ENCODE measurements at regions not wholly inside any gene's neighbourhood (a gene's known extent, or its start where the extent isn't known, plus 50 kb on each side); places are given as distances from the start of the nearest gene placed in this dataset.

DNA sequence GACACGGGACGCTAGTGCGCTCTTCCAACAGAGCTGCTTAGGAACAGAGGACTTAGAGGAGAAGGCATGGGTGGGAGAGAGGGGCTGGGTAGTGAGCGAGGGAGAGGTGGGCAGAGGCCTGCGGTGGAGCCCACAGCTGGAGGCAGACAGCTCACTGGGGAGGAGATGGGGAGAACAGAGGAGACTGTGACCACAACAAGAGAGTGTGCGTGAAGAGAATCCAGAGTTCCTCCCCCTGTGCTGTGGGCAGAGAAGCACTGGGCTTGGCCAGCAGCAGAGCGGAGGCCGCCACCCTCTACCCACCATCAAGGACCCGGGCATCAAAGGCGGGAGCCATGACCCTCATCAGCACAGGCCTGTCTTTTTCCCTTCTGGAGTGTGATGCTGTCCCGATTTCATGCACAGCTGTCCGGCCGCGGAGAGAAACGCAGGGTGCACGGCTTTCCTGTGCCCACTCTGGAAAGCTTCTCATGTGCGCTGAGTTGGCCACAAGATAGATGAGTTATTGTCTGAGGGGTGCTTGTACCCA, 228.3 kb upstream of the IRX4 start:
- peaks cover 8% of the 10 kb centered on the region for H3K9me3 Mint-ChIP-seq (ENCODE audit: low read depth)
- H3K4me1 Mint-ChIP-seq = no peaks in the 10 kb centered on the region
- no peak overlapping the region for H3K4me3 Mint-ChIP-seq
- POLR2A ChIA-PET = no interaction called here
- CTCF ChIA-PET = no interaction called here
- intact Hi-C loops (cut with DNase I, micrococcal nuclease) = no loop called here
- H3K27me3 Mint-ChIP-seq = peaks cover 7% of the 10 kb centered on the region
- no peak for ATAC-seq
- H3K27ac Mint-ChIP-seq = no peak overlapping the region
- no peaks in the 10 kb centered on the region for H3K36me3 Mint-ChIP-seq (ENCODE audit: low read depth)
- no peak for DNase-seq

DNA sequence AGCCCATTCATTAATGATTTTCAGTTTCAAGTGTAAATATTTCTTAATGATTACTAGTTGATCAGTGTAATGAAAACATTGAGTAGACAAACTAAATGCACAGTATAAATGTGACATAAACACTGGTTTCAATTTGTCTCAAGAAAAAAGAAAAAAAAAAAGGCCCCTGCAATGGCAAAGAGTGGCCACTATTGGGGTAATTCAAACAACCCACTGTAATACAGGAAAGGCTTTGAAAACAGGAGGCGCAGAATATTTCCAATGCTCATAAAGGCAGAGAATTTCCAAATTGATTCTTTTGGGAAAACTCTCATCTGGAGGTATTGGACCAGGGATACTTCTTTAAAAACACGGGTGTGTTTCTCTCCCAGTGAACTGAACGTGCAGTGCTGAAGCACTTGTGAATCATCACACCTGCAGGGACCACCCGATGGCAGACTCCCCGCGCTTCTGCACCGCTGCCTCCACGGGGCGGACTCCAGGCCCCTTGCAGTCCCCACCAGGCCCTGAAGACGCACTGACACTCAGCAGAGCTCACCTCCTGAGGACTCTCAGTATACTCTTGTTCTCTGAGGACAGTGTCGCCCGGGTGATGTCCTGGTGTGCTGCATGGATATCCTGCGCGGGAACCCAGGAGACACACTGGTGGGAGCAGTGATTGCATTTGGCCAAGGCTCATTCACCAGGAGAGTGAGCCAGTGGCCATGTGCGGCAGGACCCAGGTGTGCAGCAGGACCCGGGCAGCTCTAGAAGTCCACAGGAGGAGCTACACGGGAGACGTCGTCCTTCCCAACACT, 227.6 kb upstream of the IRX4 start:
- H3K4me3 Mint-ChIP-seq = no peak overlapping the region
- H3K27ac Mint-ChIP-seq = no peak overlapping the region
- no peak for ATAC-seq
- H3K36me3 Mint-ChIP-seq (ENCODE audit: low read depth) = no peaks in the 10 kb centered on the region
- no peaks in the 10 kb centered on the region for H3K4me1 Mint-ChIP-seq
- no peak for DNase-seq
- ChIA-PET CTCF (no interaction called here), POLR2A (no interaction called here)
- peaks cover 7% of the 10 kb centered on the region for H3K27me3 Mint-ChIP-seq
- intact Hi-C loops (cut with DNase I, micrococcal nuclease) = no loop called here
- peaks cover 10% of the 10 kb centered on the region for H3K9me3 Mint-ChIP-seq (ENCODE audit: low read depth)

DNA sequence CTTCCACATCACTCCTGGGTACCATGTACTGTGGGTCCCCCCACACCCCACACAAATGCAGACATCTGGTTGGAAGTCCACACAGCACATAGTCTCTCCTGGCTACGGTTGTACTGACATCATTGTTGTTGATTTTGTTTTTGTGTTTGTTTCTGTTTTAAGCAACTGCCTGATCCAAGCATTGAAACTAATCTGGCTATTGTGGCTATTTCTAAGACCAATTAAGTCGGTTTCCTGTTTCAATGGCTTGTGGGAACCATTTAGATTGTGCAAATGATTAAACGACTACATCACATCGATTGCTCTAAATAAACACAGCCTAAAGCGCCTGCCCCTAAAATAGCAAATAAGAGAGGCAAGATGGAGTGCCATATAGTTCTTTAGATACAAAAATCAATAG, 226.8 kb upstream of the IRX4 start:
- ChIA-PET CTCF (no interaction called here), POLR2A (no interaction called here)
- no peak for DNase-seq
- H3K9me3 Mint-ChIP-seq (ENCODE audit: low read depth) = peaks cover 10% of the 10 kb centered on the region
- H3K4me1 Mint-ChIP-seq = no peaks in the 10 kb centered on the region
- intact Hi-C loops (cut with DNase I, micrococcal nuclease) = no loop called here
- ATAC-seq = no peak
- H3K36me3 Mint-ChIP-seq (ENCODE audit: low read depth) = no peaks in the 10 kb centered on the region
- no peak overlapping the region for H3K4me3 Mint-ChIP-seq
- peaks cover 7% of the 10 kb centered on the region for H3K27me3 Mint-ChIP-seq
- H3K27ac Mint-ChIP-seq = no peak overlapping the region

DNA sequence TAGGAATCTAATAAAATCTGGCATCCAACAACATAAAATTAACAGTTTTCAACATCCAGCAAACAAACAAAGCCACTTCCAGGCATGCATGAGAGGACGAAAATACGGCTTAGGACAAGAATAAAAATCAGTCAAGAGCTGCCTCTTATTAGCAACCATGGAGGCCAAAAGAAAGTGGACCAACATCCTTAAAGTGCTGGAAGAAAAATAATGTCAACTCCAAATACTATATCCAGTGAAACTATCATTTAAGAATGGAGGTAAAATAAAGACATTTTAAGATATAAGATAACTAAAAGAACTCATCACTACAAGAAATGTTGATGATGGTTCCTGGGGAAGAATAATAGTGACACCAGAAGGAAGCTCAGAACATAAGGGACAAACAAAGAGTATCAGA, 224.0 kb upstream of the IRX4 start:
- Mint-ChIP-seq H3K27me3 (peaks cover 3% of the 10 kb centered on the region), H3K27ac (no peak overlapping the region), H3K36me3 (ENCODE audit: low read depth) (no peaks in the 10 kb centered on the region), H3K9me3 (ENCODE audit: low read depth) (peaks cover 10% of the 10 kb centered on the region), H3K4me1 (no peaks in the 10 kb centered on the region), H3K4me3 (no peak overlapping the region)
- no peak for DNase-seq
- ChIA-PET POLR2A (interaction anchor here (0.7 kb wide), 1 partner anchor 1174 kb away, joined by 5 read pairs; no protein-coding TSS in a partner anchor), CTCF (no interaction called here)
- ATAC-seq = no peak
- intact Hi-C loops (cut with DNase I, micrococcal nuclease) = no loop called here

DNA sequence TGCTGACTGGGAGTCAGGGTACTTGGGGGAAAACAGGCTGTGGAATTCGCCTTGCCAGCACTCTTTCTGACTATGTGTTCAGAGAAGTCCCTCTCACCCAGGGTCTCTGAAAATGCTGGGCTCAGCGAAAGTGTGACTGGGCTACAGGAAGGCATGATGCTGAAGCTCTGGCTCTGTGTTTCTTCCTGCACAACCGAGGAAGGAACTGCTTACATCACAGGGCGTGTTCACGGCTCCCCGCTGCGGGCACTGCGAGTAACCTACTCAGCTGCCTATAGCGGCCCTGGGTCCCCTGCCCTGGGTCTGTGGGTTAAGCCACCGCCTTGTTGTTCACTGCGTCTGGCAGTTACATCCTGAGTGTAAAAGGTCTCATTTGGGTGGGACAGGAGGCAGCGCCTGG, 222.4 kb upstream of the IRX4 start:
- H3K27ac Mint-ChIP-seq = no peak overlapping the region
- H3K9me3 Mint-ChIP-seq (ENCODE audit: low read depth) = peaks cover 10% of the 10 kb centered on the region
- CTCF ChIA-PET = interaction anchor here (1.1 kb wide), 1 partner anchor 9 kb away, joined by 3 read pairs; no protein-coding TSS in a partner anchor
- H3K36me3 Mint-ChIP-seq (ENCODE audit: low read depth) = no peaks in the 10 kb centered on the region
- no peak for DNase-seq
- H3K27me3 Mint-ChIP-seq = peaks cover 4% of the 10 kb centered on the region
- no peak for ATAC-seq
- intact Hi-C loops (cut with DNase I, micrococcal nuclease) = no loop called here
- H3K4me1 Mint-ChIP-seq = no peaks in the 10 kb centered on the region
- POLR2A ChIA-PET = no interaction called here
- H3K4me3 Mint-ChIP-seq = no peak overlapping the region

DNA sequence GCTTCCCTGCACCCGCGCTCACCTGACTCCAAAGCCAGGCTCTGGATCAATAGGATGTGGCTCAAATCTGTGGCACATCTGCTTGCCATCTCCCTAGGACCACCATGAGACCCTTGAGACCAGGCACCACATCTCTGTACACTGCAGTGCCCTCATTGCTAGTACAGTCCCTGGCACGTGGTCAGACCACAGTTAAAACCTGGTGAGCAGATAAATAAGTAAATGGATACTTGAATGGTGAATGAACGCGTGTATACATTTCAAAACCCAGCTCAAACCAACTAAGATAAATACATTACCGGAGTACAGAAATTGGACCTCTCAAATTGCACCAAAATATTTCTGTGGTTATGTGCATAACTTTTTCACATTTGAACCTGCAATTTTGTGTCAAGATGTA, 221.2 kb upstream of the IRX4 start:
- ChIA-PET CTCF (interaction anchor here (1.1 kb wide), 1 partner anchor 8 kb away, joined by 3 read pairs; no protein-coding TSS in a partner anchor), POLR2A (no interaction called here)
- no peak for ATAC-seq
- H3K4me3 Mint-ChIP-seq = no peak overlapping the region
- peaks cover 10% of the 10 kb centered on the region for H3K9me3 Mint-ChIP-seq (ENCODE audit: low read depth)
- no peaks in the 10 kb centered on the region for H3K4me1 Mint-ChIP-seq
- no peak overlapping the region for H3K27ac Mint-ChIP-seq
- intact Hi-C loops (cut with DNase I, micrococcal nuclease) = no loop called here
- DNase-seq = no peak
- peaks cover 8% of the 10 kb centered on the region for H3K27me3 Mint-ChIP-seq
- H3K36me3 Mint-ChIP-seq (ENCODE audit: low read depth) = no peaks in the 10 kb centered on the region

DNA sequence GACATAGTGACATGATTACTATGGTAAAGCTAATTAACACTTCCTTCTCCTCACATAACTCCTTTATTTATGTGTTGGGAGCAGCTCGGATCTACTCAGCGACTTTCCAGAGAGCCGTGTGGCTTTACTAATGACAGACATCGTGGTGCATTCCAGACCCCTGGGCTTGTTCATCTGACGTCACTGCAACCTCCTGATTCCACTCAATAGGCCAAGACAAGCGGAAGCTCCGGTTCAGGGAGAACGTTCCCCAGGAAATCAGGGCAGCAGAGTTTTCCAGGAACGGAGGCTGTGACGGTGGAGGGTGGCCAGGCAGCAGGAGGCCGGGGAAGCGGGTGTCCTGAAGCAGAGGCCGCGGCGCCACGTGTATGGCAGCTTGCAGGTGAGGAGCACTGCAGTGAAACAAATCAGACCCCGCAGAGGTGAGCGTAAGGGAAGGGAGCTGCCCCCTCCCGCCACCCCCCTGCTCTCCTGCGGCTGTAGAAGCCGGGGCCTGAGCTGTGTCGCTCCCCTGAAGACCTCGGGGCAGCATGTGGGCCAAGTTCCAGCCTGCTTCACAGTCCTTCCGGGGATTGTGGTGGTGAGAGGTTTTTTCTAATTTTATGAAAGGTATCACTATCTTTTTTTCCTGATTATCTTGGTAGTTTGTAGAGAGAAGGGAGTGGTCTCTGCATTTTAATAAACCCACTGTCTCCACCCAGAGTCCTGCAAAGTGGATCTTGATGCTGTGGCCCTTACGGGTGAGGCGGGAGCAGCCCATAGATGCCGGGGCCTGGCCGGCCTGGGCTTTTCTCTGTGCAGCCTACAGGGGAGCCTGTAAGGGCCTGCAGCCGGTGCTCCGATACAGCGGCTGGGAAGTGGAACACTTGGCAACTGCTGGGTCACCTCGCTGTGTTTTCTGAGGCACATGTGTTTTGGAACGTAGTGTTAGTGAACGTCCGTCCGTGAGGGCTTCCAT, 220.4 kb upstream of the IRX4 start:
- Mint-ChIP-seq H3K27ac (no peak overlapping the region), H3K36me3 (ENCODE audit: low read depth) (no peaks in the 10 kb centered on the region), H3K9me3 (ENCODE audit: low read depth) (peaks cover 10% of the 10 kb centered on the region), H3K4me1 (no peaks in the 10 kb centered on the region), H3K27me3 (peaks cover 8% of the 10 kb centered on the region), H3K4me3 (no peak overlapping the region)
- ChIA-PET CTCF (no interaction called here), POLR2A (no interaction called here)
- DNase-seq = no peak
- intact Hi-C loops (cut with DNase I, micrococcal nuclease) = no loop called here
- ATAC-seq = no peak

DNA sequence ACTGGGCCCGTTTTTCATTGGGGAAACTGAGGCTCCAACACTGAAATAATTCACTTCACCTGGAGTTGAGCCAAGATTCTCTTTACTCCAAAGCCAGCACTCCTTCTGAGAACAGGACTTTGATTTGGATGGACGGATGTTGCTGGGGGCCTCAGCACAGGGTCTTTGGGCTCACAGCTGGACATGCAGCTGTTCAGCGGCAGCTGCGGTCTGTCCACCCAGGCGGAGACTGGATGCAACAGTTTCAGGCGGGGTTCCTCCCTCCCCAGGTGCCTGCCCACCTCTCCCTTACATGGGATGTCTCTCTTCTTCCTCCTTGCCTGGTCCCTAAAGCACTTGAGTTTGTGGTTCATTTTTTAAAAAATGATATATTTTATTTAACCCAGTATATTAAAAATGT, 219.0 kb upstream of the IRX4 start:
- ChIA-PET POLR2A (no interaction called here), CTCF (interaction anchor here (0.7 kb wide), 1 partner anchor 356 kb away, joined by 3 read pairs; no protein-coding TSS in a partner anchor)
- peaks cover 8% of the 10 kb centered on the region for H3K27me3 Mint-ChIP-seq
- DNase-seq (no peak), ATAC-seq (no peak)
- no peaks in the 10 kb centered on the region for H3K36me3 Mint-ChIP-seq (ENCODE audit: low read depth)
- no peak overlapping the region for H3K27ac Mint-ChIP-seq
- H3K4me1 Mint-ChIP-seq = no peaks in the 10 kb centered on the region
- H3K4me3 Mint-ChIP-seq = no peak overlapping the region
- intact Hi-C loops (cut with DNase I, micrococcal nuclease) = no loop called here
- peaks cover 9% of the 10 kb centered on the region for H3K9me3 Mint-ChIP-seq (ENCODE audit: low read depth)

DNA sequence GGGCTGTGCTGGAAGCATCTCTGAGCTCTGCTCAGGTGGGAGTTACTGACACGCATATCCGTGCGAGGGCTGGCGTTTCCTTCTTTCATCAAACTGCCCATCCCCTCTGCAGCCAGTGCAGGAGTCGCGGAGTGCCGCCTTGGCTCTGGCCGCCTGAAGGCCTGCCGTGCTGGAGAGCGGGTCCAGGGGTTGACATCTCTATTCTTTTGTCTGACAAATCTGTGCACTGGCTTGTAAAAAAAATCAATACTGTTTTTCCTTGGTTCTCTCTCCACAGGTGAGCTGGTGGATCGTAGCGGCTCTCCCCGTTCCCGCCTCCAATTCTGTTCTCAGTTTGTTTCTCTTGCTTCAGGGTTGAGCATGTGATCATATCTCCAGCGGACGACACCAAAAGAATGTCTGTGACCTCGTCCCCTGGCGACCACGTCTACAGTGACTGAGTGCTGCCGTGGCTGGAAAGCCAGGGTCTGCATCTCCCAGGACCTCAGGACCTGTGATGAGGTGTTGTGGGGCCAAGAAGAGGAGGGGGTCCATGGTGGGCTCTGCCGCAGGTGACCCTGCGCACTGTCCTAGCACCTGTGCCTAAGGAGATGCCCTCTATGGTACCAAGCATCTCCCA, 214.3 kb upstream of the IRX4 start:
- H3K4me1 Mint-ChIP-seq = no peaks in the 10 kb centered on the region

DNA sequence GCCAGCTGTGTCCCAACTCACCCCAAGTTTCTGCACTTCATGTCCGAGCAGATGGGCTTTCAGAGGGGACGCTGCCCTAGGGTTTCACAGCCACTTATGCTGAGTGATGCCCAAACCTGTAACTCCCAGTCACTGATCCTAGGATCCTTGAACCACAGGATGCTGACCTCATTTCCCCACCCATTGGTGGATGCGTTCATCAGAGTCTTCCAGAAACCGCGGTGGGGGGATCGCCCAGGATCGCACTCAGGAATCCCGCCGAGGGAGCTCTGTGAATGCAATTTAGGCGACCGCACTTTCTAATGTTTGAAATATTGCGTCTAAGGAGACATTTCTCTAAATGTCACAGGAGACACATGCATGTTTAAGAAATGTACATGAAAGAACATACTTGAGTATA, 212.3 kb upstream of the IRX4 start:
- Mint-ChIP-seq H3K4me3 (no peak overlapping the region), H3K4me1 (no peaks in the 10 kb centered on the region), H3K27ac (no peak overlapping the region), H3K9me3 (ENCODE audit: low read depth) (no peaks in the 10 kb centered on the region), H3K27me3 (peaks cover 7% of the 10 kb centered on the region), H3K36me3 (ENCODE audit: low read depth) (no peaks in the 10 kb centered on the region)
- ChIA-PET POLR2A (no interaction called here), CTCF (interaction anchor here (0.5 kb wide), 1 partner anchor 1341 kb away, joined by 3 read pairs; no protein-coding TSS in a partner anchor)
- intact Hi-C loops (cut with DNase I, micrococcal nuclease) = no loop called here
- ATAC-seq = no peak
- DNase-seq = no peak

More for the DNA sequence above, 214.3 kb upstream of the IRX4 start:
- no peaks in the 10 kb centered on the region for H3K9me3 Mint-ChIP-seq (ENCODE audit: low read depth)
- intact Hi-C loops (cut with DNase I, micrococcal nuclease) = no loop called here
- no peak overlapping the region for H3K27ac Mint-ChIP-seq
- POLR2A ChIA-PET = no interaction called here
- no peak overlapping the region for H3K4me3 Mint-ChIP-seq
- CTCF ChIA-PET = interaction anchor here (1.0 kb wide), 1 partner anchor 7 kb away, joined by 3 read pairs; no protein-coding TSS in a partner anchor
- H3K36me3 Mint-ChIP-seq (ENCODE audit: low read depth) = no peaks in the 10 kb centered on the region
- DNase-seq = no peak
- ATAC-seq = no peak
- H3K27me3 Mint-ChIP-seq = peaks cover 11% of the 10 kb centered on the region

DNA sequence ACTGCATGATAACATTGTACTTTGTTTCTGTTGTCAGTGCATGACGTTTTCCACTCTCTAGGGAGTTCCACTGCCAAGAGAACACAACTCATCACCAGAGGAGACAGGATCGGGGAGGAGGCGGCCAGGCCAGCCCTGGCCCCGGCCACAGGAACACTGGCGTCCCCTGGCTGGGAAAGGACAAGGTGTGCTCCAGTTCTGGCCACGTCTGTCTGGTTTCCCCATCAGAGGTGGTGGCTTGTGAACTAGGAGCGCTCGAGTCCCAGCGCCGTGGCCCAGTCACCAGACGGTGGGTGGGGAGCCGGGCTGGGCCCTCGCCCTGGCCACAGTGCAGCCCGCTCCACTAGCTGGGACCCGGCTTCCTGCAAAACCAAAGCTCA, 211.9 kb upstream of the IRX4 start:
- POLR2A ChIA-PET = no interaction called here
- CTCF ChIA-PET = no interaction called here
- no peaks in the 10 kb centered on the region for H3K4me1 Mint-ChIP-seq
- H3K27ac Mint-ChIP-seq = no peak overlapping the region
- ATAC-seq (no peak), DNase-seq (no peak)
- intact Hi-C loops (cut with DNase I, micrococcal nuclease) = no loop called here
- H3K36me3 Mint-ChIP-seq (ENCODE audit: low read depth) = no peaks in the 10 kb centered on the region
- peaks cover 3% of the 10 kb centered on the region for H3K27me3 Mint-ChIP-seq
- no peaks in the 10 kb centered on the region for H3K9me3 Mint-ChIP-seq (ENCODE audit: low read depth)
- H3K4me3 Mint-ChIP-seq = no peak overlapping the region

Data from activated CD4-positive, alpha-beta T cell treated with anti-CD3 and anti-CD28 coated beads for 36 hours (primary cell).